ENCODE measurements at regions not wholly inside any gene's neighbourhood (a gene's known extent, or its start where the extent isn't known, plus 50 kb on each side); places are given as distances from the start of the nearest gene placed in this dataset.
"Not testable (repeated sequence)": the region's sequence is repeated elsewhere in the genome, so short reads cannot be mapped to it uniquely, and the experiment has no call there.

DNA sequence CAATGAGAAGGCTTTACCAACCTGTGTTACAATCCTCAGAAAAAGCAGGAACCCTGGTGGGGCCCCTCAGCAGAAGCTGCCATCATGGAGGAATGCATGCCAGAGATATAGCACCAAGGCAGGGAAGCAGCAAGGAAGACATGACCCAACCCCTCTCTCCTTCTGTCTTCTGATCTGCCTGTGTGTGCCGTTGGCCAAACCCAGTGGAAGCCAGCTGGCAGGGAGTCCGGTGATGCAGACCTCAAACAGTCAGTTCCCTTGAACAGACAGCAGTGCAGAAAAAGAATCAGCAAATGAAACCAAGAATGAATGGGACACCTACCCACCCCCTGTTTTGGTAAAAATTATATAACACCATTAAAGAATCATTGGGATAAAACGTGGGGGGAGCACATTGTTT lies 234.2 kb downstream of the ZNF608 start:
- peak; percentile 34 for DNase-seq (ENCODE audit: low spot score)

DNA sequence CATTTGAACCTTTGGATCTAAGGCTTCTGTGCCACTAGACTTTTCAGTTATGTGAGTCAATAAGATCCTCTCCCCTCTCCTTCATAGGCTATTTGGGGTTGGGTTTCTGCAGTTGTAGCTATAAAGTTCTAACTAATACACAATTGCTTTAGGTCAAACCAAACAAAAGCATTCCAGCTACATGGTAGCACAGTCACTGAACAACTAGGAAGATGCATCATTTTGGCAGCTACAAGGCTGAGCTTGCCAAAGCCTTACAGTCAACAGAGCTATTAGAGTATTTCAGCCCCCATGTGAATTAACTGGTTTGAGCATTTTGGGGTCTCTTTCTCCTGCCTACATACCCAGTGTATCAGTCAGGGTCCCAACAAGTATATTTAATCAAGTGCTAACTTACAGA lies 234.6 kb downstream of the ZNF608 start:
- DNase-seq (ENCODE audit: low spot score): no peak

DNA sequence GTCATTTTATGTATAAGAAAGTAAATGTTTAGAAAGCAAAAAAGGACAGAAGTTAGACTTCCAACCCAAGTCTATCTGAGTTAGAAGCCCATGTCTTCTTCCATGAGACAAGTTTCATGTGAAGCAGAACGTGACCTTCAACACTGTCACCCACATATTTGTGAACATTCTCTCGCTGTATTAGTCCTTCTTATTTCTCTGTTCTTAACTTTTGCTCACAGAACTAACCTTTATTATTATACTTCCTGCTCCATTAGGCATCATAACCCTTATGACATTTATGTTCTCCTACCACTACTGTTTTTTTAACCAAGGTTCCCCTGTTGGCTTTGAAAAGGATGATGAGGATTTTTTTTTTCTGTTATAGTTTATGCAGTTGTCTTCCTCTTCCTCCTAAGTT lies 238.8 kb downstream of the ZNF608 start:
- DNase-seq (ENCODE audit: low spot score): no peak

DNA sequence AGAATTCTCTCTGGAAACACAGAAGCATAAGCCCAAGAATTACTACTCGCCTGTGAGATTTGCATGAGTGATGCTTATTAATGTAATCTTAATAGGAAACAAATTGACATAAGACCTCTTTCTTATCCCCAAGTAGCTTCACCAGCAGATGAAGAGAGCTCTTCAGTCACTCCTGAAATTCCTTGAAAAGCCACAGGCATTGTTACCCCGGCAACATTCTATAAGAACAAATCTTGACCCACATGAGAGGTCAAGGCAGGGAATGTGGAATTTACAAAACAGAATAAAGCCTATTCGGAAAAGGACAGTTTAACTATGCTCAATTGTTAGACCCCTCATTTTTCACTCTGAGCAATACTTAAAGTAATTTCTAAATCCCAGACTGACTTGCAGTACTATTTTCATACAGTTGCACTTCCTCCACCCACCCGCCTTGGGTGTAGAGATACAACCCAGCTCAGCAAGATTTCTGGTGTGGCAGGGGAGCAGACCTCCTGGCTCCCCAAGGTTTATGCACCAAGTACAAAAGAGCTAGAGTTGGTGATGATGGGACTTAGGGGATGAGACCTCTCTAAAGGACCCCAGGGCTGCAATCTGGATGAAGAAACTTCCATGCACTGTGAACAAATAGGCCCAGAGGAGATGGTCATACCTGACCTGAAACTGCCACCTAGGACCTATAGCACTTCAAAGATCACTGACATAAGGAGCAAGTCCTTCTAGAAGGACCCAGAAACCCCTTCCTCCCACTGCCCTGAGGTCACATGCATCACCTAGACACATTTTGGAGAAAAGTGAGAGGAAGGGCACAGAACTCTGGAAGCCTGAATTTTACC lies 242.1 kb downstream of the ZNF608 start:
- DNase-seq (ENCODE audit: low spot score): no peak

DNA sequence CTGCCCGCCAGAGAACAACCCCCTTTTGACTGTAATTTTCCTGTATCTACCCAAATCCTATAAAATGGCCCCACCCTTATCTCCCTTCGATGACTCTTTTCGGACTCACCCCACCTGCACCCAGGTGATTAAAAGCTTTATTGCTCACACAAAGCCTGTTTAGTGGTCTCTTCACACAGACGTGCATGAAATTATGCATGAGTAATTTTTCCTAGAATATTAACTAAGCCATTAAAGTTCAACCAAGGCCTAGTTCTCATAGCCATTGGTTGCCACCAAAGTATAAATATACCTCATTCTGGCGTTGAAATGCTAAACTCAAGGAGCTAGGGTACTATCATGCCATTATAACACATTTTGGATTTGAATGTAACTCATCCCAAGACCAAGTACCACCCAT lies 243.9 kb downstream of the ZNF608 start:
- no peak for DNase-seq (ENCODE audit: low spot score)

DNA sequence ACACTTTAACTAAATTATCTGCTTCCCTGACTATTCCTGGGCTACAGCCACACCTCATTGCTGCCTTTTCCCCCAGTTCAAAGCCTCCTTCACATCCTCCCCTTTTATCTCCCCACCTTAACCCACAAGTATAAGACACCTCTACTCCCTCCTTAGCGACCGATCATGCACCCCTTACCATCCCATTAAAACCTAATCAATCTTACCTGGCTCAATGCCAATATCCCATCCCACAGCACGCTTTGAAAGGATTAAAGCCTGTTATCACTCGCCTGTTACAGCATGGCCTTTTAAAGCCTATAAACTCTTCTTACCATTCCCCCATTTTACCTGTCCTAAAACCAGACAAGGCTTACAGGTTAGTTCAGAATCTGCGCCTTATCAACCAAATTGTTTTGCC lies 246.6 kb downstream of the ZNF608 start:
- DNase-seq (ENCODE audit: low spot score): not testable (repeated sequence)

DNA sequence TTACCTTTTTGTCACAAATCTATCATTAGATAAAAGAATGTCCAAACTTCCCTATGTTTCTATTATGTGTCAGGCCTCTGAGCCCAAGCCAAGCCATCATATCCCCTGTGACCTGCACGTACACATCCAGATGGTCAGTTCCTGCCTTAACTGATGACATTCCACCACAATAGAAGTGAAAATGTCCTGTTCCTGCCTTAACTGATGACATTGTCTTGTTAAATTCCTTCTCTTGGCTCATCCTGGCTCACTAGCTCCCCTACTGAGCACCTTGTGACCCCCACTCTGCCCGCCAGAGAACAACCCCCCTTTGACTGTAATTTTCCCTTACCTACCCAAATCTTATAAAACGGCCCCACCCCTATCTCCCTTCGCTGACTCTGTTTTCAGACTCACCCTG lies 249.5 kb downstream of the ZNF608 start:
- DNase-seq (ENCODE audit: low spot score): not testable (repeated sequence)

DNA sequence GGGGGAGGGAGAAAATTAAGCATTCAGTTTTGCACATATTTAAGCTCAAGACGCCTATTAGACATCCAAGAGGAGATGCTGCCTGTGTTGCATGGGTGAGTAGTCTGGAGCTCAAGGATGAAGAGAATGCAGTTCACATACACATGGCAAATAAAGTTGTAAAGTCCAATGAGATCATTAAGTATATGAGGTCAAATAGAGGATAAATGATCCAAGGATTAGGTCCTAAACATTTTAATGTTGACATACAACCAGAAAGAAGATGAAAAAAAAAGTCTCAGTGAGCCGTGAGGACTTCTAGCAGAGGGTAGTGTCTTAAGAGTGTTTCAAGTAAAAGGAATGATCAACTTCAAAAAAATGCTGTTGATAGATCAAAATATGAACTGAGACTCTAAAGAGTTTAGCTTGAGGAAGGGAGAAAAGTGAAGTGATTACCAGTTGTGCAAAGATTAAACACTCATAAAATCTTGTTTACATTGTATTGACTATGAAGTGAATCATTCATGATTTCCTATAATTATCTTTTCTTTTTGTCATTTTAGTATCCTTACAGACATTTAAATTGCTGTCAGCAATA lies 251.8 kb downstream of the ZNF608 start:
- no peak for DNase-seq (ENCODE audit: low spot score)

DNA sequence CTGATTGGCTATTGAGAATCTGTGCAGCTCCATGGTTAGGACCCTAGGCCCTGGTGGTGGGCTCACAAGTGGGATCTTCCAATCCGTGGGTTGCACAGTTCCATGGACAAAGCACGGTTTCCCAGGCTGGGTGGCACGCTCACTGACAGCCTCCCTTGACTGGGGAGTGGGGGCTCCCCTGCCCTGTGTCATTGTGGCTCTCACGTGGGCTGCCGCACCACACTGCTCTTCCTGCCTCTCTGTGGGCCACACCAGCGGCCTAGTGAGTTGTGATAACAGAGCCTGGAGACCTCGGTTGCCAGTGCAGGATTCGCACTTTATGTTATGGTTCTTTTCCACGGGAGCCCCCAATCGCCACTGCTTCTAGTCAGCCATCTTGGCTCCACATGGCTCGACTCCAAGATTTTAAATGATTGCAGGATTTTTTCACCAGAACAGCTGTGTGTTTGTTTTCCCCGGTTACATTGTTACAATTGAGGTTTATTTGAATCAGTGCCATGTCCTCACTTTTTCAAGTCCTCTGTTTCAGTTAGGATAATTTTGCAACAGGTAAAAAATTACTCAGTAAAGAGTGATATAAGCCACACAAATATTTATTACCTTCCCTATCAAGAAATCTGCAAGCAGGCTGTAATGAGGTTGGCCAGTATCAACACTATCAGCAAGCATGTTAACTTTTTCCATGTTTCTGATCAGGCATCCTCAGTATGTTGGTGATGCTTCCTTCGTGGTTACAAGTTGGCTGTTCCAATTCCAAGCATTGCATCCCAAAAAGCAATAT lies 253.8 kb downstream of the ZNF608 start:
- DNase-seq (ENCODE audit: low spot score): no peak

DNA sequence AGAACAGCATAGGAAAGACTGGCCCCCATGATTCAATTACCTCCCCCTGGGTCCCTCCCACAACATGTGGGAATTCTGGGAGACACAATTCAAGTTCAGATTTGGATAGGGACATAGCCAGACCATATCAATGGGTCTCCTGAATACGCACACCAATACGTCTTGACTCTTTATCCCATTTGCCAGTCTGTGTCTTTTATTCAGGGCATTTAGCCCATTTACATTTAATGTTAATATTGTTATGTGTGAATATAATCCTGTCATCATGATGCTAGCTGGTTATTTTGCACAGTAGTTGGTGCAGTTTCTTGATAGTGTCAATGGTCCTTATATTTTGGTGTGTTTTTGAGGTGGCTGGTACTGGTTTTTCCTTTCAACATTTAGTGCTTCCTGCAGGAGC lies 256.1 kb downstream of the ZNF608 start:
- DNase-seq (ENCODE audit: low spot score): not testable (repeated sequence)

DNA sequence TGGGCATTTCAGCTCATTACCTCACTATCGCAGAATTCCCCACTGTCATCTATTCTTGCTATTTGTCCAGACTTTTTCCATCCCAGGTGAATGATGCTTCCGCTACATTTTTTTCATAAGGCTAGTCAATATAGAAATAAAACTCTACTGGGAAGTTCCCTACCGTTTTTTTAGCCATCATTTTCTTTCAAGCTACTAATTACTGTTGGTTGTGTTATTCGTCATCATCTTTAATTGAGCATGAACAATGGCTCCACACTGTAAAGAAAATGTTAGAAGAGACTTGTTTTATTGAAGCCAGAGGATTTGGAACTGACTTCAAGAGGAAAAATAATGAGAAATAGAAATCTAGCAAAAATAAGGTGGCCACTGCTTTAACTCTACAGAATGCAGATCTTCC lies 265.0 kb downstream of the ZNF608 start:
- DNase-seq (ENCODE audit: low spot score): no peak

DNA sequence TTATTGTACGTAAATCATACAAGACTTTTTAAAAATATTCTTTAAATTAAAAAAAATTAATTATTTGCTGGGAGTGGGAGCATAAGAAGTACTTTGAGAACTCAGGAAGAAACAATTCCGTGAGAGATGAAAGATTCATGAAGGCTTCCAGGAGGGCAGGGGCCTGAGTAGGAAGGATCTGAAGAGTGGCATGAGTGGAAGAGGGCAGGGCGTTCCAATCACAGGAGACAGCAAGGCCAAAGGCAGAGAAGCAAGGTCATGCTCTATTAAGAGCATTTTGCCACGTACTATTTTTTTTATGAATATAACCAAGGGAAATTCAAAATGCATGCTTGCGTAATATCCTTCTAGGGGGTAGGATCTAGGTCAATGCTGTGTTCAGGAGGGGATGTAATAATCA lies 265.5 kb downstream of the ZNF608 start:
- no peak for DNase-seq (ENCODE audit: low spot score)

DNA sequence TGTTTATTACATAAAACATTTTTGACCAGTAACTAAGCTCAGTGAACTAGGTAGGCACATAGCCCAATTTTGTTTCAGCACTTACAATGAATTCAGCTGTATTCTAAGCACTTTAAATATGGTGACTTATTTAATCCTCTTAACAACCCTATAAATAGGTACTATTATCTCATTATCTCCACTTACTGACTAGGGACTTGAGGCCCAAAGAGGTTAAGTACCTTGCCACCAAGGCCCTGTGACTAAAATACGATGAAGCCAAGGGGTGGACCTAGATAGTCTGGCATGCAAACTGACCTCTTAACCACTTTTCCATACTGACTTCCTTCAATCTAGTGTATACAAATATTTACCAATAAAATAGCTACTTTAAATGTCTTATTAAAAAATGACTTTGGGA lies 266.4 kb downstream of the ZNF608 start:
- DNase-seq (ENCODE audit: low spot score): no peak

DNA sequence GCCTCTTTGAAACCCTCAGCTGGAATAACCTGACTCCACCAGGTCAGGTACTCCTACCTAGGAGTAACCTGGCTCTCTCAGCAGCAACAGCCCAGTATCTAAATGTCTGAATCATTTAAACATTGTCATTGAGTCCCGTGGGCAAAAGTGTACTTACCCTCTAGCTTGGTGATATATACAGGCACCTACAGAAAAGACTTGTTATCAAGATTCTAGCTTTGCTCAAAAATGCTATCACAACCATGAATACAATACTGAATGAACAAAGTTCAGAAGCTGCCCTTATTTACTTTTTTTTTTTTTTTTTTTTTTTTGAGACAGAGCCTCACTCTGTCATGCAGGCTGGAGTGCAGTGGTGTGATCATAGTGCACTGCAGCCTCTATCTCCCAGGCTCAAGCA lies 268.2 kb downstream of the ZNF608 start:
- no peak for DNase-seq (ENCODE audit: low spot score)

DNA sequence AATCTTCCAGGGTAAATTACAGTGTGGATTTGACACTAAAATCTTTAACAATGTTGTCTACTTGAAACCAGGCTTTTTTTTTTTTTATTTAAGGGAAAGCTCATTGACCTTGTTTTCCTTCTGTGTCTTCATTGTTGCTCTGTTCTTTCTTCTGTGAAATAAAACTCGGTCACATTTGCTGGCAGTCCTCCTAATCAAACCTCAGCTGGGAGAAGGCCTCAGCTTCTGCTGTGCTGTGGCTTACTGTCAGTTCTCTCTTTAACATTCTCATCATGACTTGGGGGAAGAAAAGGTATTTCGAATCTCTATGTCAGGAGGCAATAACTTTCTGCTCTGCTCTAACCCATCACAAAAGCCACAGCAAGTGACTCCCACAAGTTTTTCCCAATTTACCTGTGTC lies 268.9 kb downstream of the ZNF608 start:
- no peak for DNase-seq (ENCODE audit: low spot score)

DNA sequence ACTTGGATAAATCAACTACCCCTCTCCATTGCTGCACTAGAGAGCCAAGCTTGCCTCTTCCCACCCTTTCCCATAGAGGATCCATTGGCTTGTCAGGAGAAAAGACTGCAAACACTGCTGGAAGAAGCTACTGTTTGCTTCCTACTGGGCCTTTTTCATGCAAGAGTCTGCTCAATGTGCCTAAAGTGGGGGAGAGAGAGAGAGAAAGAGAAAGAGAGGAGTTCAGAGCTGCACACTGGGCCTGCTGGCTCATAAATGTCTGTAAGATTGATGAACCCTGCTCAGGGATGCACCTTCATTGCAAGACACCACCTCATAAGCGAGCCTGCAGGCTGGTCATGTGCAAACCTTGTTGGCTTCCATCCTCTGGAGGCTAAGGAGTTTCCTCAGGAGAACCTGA lies 269.4 kb downstream of the ZNF608 start:
- no peak for DNase-seq (ENCODE audit: low spot score)

DNA sequence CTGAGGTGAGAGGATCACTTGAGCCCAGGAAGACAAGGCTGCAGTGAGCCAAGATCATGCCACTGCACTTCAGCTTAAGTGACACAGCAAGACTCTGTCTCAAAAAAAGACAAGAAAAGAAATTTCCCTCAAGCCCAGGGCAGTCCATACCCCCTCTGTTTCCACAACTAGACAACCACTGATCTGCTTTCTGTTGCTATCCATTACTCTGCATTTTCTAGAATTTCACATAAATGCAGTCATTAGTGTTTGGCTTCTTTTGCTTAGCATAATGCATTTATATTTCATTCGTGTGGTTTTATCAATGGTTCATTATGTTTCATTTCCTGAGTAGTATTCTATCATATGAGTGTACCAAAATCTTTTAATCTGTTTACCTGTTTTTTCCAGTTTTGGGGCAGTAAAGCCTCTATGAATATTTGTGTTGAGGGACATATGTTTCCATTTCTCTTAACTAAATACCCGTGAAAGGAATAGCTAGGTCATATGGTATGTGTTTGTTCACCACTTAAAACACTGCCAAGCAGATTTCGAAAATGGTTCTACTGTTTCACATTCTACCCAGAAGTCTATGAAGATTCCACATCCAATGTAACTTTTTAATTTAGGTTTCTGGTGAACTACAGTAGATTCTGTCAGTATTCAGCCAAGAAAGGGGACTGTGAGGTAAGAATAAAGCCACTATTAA lies 271.8 kb downstream of the ZNF608 start:
- no peak for DNase-seq (ENCODE audit: low spot score)

DNA sequence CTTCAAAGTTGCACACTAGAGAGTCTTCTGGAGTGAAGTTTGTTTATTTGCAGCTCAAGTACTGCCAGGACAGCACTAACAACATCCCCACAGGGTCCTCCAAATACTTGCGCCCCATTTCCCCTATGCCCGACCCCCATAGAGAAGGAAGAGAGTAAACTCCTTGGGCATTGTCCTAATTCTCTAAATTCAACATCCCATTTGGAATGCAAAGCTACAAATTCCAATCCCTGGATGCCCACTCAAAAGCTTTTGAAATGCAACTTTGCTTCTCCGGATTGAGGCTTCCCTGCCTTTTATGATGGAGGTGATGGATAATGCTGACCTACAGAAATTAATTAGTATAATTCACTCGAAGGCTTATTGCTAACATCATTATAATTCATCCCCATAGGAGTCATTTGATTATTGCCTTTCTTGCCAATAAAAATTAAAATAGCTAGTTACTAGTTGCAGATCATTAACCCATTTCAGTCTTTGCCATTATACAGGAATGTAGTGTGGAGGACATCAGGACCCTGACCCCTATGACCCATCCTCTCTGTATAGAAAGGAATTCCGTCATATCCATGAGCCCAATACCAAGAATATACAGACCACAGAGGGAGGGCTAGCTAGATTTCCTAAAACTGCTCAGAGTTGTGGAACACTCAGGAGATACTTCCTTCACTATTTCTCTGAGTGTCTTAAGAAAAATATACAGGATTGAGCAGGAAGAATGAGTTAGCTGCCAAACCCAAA lies 277.6 kb downstream of the ZNF608 start:
- DNase-seq (ENCODE audit: low spot score): no peak

DNA sequence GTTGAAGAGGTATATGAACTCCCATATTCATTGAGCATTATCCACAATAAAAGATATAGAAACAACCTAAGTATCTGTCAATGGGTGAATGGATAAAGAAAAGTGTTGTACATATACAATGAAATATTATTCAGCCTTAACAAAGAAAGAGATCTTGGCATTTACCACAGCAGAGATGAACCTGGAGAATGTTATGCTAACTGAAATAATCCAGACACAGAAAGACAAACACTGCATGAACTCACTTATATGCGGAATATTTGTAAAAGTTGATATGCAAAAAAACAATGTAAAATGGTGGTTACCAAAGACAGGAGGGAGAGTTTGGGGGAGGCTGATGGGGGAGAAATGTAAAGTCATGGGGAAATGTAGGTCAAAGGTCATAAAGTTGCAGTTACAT lies 278.7 kb downstream of the ZNF608 start:
- DNase-seq (ENCODE audit: low spot score): no peak

DNA sequence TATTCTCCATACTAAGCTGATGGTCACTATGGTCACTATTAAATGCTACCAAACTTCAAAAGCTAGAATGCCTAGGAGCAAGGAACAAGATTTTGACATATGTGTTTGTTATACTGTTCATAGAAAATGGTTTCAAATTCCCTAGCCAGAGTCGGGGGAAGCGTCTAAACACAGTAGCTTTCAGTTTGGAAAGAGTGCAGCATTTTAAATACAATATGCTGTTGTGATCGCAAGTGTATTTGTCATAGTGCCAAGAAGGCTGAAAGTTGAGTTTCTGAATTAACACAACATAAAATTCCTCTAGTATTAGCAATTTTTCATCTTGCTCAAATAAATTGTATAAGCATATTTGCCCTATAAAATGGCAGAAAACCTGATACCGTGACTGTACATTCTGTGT lies 280.4 kb downstream of the ZNF608 start:
- no peak for DNase-seq (ENCODE audit: low spot score)

DNA sequence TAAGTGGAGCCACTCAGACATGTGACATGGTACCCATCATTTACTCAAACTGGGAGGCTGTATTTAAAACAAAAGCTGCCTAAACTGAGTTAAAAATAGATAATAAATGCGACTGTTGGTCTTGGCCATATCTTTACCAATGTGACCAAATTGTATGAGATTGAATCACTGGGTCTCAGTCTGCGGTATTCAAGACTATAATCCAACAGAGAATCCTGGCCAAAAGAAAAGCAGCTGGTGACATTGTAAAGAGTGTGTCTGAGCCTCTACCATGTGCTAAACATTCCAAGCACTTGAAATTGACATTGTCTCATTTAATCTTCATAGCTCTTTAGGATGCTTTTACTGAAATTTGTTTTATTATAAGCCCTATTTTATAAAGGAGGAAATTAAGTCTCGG lies 282.6 kb downstream of the ZNF608 start:
- DNase-seq (ENCODE audit: low spot score): no peak

DNA sequence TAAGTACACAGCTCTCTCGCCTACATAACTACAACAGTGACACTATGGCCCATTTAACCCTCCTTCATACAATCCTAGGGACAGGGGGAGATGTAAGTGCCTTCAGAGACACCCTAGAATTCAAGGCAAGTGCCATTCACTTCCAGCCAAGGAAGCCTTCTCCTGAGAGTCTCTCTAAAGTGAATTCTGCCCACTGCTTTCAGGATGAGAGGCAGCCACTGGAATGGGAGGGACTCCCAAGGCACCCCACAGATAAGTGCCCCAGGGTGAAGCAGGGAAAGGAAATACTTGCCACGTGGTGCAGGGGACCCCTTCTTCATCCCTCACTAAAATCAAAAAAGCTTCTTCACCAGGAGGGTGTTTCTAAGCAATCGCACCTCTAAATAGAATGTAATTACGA lies 283.7 kb downstream of the ZNF608 start:
- no peak for DNase-seq (ENCODE audit: low spot score)

Data from putamen (tissue), 1 donor.